Esophagus squamous epithelium (tissue), 5 donors: ENCODE measurements at regions not wholly inside any gene's neighbourhood (a gene's known extent, or its start where the extent isn't known, plus 50 kb on each side); places are given as distances from the start of the nearest gene placed in this dataset.

Source experiments
- DNase-seq: peaks from one replicate; lab custom pipeline; 2025; lab: John Stamatoyannopoulos, UW
- H3K27ac ChIP-seq, 4 donors: fragments of 200-600 bp; sonication (generic); one replicate each; pipeline ENCODE4 v1.5.1; 2016 to 2019; ENCODE audit warnings: mild to moderate bottlenecking in 1 of 4
- H3K27me3 ChIP-seq, 4 donors: fragments of 200-600 bp; sonication (generic); 1 replicate in 3 of 4; 2 replicates in 1 of 4; pipeline versions ENCODE4 v1.5.1 to v1.6.0; 2017 to 2021; ENCODE audit warnings: antibody characterized with exemption in 1 of 4
- H3K36me3 ChIP-seq, 3 donors: fragments of 200-600 bp; sonication (generic); one replicate each; pipeline ENCODE4 v1.5.1; 2016 to 2019
- H3K4me1 ChIP-seq, 3 donors: fragments of 200-600 bp; sonication (generic); one replicate each; pipeline ENCODE4 v1.5.1; 2017 to 2019
- H3K4me3 ChIP-seq, 4 donors: fragments of 200-600 bp; sonication (generic); 1 replicate in 3 of 4; 2 replicates in 1 of 4; pipeline ENCODE4 v1.5.1; 2016 to 2019; ENCODE audit warnings: mild to moderate bottlenecking in 2 of 4, moderate library complexity in 1 of 4
- H3K9me3 ChIP-seq, 3 donors: fragments of 200-600 bp; sonication (generic); one replicate each; pipeline ENCODE4 v1.5.1; 2016 to 2019
- CTCF ChIP-seq, 6 experiments: fragments of 450-650 bp in 4 of 6; fragments of 200-600 bp in 2 of 6; sonication (generic) in 2 of 6; IDR thresholded peaks; one replicate each; pipeline ENCODE4 v1.5.1; 2016 to 2019; ENCODE audit warnings: antibody characterized with exemption in 6 of 6, mild to moderate bottlenecking in 4 of 6, moderate library complexity in 4 of 6
- POLR2A ChIP-seq, 4 donors: fragments of 450-650 bp; IDR thresholded peaks; one replicate each; pipeline ENCODE4 v1.6.1; 2017; ENCODE audit warnings: antibody characterized with exemption in 4 of 4, mild to moderate bottlenecking in 4 of 4, moderate library complexity in 3 of 4
- WGBS, 2 donors: methylation state at CpG; one replicate each; pipeline ENCODE4 v1.1.5; 2018; 5-methylcytosine and 5-hydroxymethylcytosine counted together
- intact Hi-C: fragments of 100-400 bp; cut with DNase I; formaldehyde crosslinking; loops from one replicate; pipeline ENCODE4 v1.15.0; 2022
- donor health status: DM: yes; HTN: yes; CAD: no.

- Histone ChIP-seq H3K36me3 (no peaks in the 10 kb centered on the region), H3K4me3 (no peak overlapping the region), H3K4me1 (no peaks in the 10 kb centered on the region), H3K27ac (no peak overlapping the region), H3K27me3 (no peaks in the 10 kb centered on the region), H3K9me3 (no peaks in the 10 kb centered on the region)
- DNase-seq: no peak
- TF ChIP-seq CTCF (IDR thresholded peaks at IDR 0.05) (no peak), POLR2A (IDR thresholded peaks at IDR 0.05) (no peak)
- intact Hi-C loops: no loop called here
Measured at GRCh38 chr9:11347437-11347836, 734.6 kb upstream of the PTPRD start.

GRCh38 chr9:11348366-11348765, 735.6 kb upstream of the PTPRD start:
- Histone ChIP-seq H3K27me3 (no peaks in the 10 kb centered on the region), H3K9me3 (no peaks in the 10 kb centered on the region), H3K36me3 (no peaks in the 10 kb centered on the region), H3K27ac (no peak overlapping the region), H3K4me1 (no peaks in the 10 kb centered on the region), H3K4me3 (no peak overlapping the region)
- DNase-seq: no peak
- TF ChIP-seq POLR2A (IDR thresholded peaks at IDR 0.05) (no peak), CTCF (IDR thresholded peaks at IDR 0.05) (no peak)
- 56% methylated on average over 5 of the region's 5 CpGs for WGBS, 2 donors
- intact Hi-C loops: no loop called here

GRCh38 chr9:11349187-11349586, 736.4 kb upstream of the PTPRD start:
- intact Hi-C loops: no loop called here
- TF ChIP-seq CTCF (IDR thresholded peaks at IDR 0.05): no peak
- TF ChIP-seq POLR2A (IDR thresholded peaks at IDR 0.05): no peak
- Histone ChIP-seq H3K27ac (no peak overlapping the region), H3K4me3 (no peak overlapping the region), H3K9me3 (no peaks in the 10 kb centered on the region), H3K4me1 (no peaks in the 10 kb centered on the region), H3K27me3 (no peaks in the 10 kb centered on the region), H3K36me3 (no peaks in the 10 kb centered on the region)
- no peak for DNase-seq
- WGBS, 2 donors: 55 to 69% methylated on average over 3 to 5 of the region's 5 CpGs

- Histone ChIP-seq H3K36me3 (no peaks in the 10 kb centered on the region), H3K27me3 (no peaks in the 10 kb centered on the region), H3K4me3 (no peak overlapping the region), H3K27ac (no peak overlapping the region), H3K9me3 (no peaks in the 10 kb centered on the region), H3K4me1 (peaks cover 0 to 11% (median 0%) of the 10 kb centered on the region in 3 donors)
- no peak for TF ChIP-seq POLR2A (IDR thresholded peaks at IDR 0.05)
- no peak for TF ChIP-seq CTCF (IDR thresholded peaks at IDR 0.05)
- DNase-seq: no peak
- intact Hi-C loops: no loop called here
- 43 to 45% methylated on average over 2 of the region's 2 CpGs for WGBS, 2 donors
Measured at GRCh38 chr9:11352612-11353011, 739.8 kb upstream of the PTPRD start.

- TF ChIP-seq POLR2A (IDR thresholded peaks at IDR 0.05) (no peak), CTCF (IDR thresholded peaks at IDR 0.05) (no peak)
- H3K27ac ChIP-seq: no peak overlapping the region
- no peaks in the 10 kb centered on the region for H3K36me3 ChIP-seq
- H3K4me3 ChIP-seq: no peak overlapping the region
- intact Hi-C loops: no loop called here
- H3K4me1 ChIP-seq: peaks cover 0 to 11% (median 0%) of the 10 kb centered on the region in 3 donors
- DNase-seq: no peak
- H3K9me3 ChIP-seq: no peaks in the 10 kb centered on the region
- H3K27me3 ChIP-seq: no peaks in the 10 kb centered on the region
Measured at GRCh38 chr9:11356067-11356466, 743.3 kb upstream of the PTPRD start.
